ENCODE measurements at regions not wholly inside any gene's neighbourhood (a gene's known extent, or its start where the extent isn't known, plus 50 kb on each side); places are given as distances from the start of the nearest gene placed in this dataset.
"Not testable (repeated sequence)": the region's sequence is repeated elsewhere in the genome, so short reads cannot be mapped to it uniquely, and the experiment has no call there.

DNA sequence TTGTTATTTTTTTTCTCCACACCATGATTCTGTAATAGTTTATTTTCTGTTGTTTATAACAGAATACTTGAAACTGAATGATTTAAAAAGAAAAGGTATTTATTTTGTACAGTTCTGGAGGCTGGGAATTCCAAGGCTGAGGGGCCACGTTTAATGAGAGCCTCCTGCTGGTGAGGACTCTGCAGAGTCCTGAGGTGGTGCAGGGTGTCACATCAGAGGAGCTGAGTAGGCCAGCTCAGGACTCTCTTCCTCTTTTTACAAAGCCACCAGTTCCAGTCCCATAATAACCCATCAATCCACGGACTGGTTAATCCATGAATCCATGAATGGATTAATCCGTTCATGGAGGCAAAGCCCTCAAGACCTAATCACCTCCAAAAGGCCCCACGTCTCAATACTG lies 71.6 kb downstream of the TFAP2A start:
- H3K4me3 ChIP-seq (ENCODE audit: low read length): no peak overlapping the region
- TF ChIP-seq, protein P1, sequence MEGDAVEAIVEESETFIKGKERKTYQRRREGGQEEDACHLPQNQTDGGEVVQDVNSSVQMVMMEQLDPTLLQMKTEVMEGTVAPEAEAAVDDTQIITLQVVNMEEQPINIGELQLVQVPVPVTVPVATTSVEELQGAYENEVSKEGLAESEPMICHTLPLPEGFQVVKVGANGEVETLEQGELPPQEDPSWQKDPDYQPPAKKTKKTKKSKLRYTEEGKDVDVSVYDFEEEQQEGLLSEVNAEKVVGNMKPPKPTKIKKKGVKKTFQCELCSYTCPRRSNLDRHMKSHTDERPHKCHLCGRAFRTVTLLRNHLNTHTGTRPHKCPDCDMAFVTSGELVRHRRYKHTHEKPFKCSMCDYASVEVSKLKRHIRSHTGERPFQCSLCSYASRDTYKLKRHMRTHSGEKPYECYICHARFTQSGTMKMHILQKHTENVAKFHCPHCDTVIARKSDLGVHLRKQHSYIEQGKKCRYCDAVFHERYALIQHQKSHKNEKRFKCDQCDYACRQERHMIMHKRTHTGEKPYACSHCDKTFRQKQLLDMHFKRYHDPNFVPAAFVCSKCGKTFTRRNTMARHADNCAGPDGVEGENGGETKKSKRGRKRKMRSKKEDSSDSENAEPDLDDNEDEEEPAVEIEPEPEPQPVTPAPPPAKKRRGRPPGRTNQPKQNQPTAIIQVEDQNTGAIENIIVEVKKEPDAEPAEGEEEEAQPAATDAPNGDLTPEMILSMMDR (conservative IDR thresholded peaks at IDR 0.05; ENCODE audit: low read length): no peak
- no peak for DNase-seq (ENCODE audit: low read depth)

GRCh38 chr6:10341605-10342004 lies 73.3 kb downstream of the TFAP2A start:
- TF ChIP-seq, protein P1 (conservative IDR thresholded peaks at IDR 0.05; ENCODE audit: low read length): no peak
- DNase-seq (ENCODE audit: low read depth): no peak

DNA sequence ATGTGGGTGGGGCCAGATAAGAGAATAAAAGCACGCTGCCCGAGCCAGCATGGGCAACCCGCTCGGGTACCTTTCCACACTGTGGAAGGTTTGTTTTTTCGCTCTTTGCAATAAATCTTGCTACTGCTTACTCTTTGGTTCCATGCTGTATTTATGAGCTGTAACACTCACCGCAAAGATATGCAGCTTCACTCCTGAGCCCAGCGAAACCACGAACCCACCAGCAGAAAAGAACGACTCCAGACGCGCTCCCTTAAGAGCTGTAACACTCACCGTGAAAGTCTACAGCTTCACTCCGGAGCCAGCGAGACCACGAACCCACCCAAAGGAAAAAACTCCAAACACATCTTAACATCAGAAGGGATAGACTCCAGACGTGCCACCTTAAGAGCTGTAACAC lies 76.7 kb downstream of the TFAP2A start:
- no peak for DNase-seq (ENCODE audit: low read depth)
- TF ChIP-seq, protein P1 (conservative IDR thresholded peaks at IDR 0.05; ENCODE audit: low read length): no peak
- H3K4me3 ChIP-seq (ENCODE audit: low read length): no peak overlapping the region

More at GRCh38 chr6:10341605-10342004, 73.3 kb downstream of the TFAP2A start:
- no peak overlapping the region for H3K4me3 ChIP-seq (ENCODE audit: low read length)

GRCh38 chr6:10337376-10337775 lies 77.5 kb downstream of the TFAP2A start:
- not testable (repeated sequence) for H3K4me3 ChIP-seq (ENCODE audit: low read length); DNase-seq (ENCODE audit: low read depth)

DNA sequence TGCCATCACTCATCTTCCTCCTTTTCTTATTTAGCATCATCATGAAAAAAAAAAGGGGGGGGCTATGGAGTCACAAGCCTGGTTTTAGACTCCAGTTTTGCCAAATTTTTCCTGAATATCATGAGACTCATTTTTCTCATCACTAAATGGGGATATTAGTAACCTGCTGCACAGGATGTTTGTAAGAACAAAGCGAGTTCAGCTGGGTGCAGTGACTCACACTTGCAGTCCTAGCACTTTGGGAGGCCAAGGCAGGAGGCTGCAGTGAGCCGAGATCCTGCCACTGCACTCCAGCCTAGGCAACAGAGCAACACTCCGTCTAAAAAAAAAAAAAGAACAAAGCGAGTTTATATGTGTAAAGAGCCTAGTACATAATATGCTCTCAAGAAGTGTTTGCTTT lies 82.8 kb downstream of the TFAP2A start:
- DNase-seq (ENCODE audit: low read depth): no peak
- TF ChIP-seq, protein P1 (conservative IDR thresholded peaks at IDR 0.05; ENCODE audit: low read length): no peak
- H3K4me3 ChIP-seq (ENCODE audit: low read length): no peak overlapping the region

- no peak overlapping the region for H3K4me3 ChIP-seq (ENCODE audit: low read length)
- no peak for DNase-seq (ENCODE audit: low read depth)
- TF ChIP-seq, protein P1 (conservative IDR thresholded peaks at IDR 0.05; ENCODE audit: low read length): no peak
Measured at GRCh38 chr6:10331334-10331968, 83.4 kb downstream of the TFAP2A start.

DNA sequence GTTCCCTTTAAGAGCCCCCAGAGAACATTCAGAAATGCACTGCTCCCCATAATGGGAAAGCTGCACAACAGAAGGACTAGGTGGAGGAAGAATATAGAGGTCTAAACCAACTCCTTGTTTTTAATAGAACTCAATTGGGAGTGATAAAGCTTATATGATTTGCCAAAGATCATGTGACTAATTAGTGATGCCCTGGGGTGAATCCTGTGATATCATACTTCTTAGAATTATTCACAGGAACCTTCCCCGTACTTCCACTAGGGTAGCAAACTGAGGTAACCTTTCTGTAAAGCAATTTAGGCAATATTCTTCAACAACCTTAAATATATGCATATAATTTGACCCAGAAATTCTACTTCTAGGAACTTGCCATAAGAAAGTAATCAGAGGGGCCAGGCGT lies 84.4 kb downstream of the TFAP2A start:
- no peak for DNase-seq (ENCODE audit: low read depth)
- TF ChIP-seq, protein P1 (conservative IDR thresholded peaks at IDR 0.05; ENCODE audit: low read length): no peak
- H3K4me3 ChIP-seq (ENCODE audit: low read length): no peak overlapping the region

- TF ChIP-seq, protein P1 (conservative IDR thresholded peaks at IDR 0.05; ENCODE audit: low read length): no peak
- no peak for DNase-seq (ENCODE audit: low read depth)
- H3K4me3 ChIP-seq (ENCODE audit: low read length): no peak overlapping the region
Measured at GRCh38 chr6:10323018-10323417, 91.9 kb downstream of the TFAP2A start.

Data from AG10803 (cell line).